CD4-positive, alpha-beta T cell treated with Interleukin-17A for 1 hour (primary cell): ENCODE measurements at regions not wholly inside any gene's neighbourhood (a gene's known extent, or its start where the extent isn't known, plus 50 kb on each side); places are given as distances from the start of the nearest gene placed in this dataset.
"Not testable (repeated sequence)": the region's sequence is repeated elsewhere in the genome, so short reads cannot be mapped to it uniquely, and the experiment has no call there.

Source experiments
- DNase-seq: peaks from one replicate; pipeline ENCODE4 v3.0.0-alpha.2; 2020

- DNase-seq, result no peak
These were observed 100.2 kb downstream of the FBXO8 start for GRCh38 chr4:174183259-174183658.

- DNase-seq, result no peak
These were observed 101.6 kb downstream of the FBXO8 start for GRCh38 chr4:174181827-174182226.

GRCh38 chr4:174177536-174177935 lies 105.9 kb downstream of the FBXO8 start:
- no peak for DNase-seq

DNA sequence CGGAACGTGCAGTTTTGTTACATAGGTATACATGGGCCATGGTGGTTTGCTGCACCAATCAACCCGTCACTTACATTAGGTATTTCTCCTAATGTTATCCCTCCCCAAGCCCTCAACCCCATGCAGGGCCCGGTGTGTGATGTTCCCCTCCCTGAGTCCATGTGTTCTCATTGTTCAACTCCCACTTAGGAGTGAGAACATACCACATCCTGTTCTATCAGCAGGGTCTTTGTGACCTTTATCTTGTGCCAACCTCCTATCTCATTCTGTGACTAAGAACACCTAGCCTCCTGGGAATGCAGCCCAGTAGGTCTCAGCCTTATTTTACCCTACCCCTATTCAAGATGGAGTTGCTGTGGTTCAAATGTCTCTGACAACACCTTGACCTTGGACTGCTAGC lies 107.6 kb downstream of the FBXO8 start:
- DNase-seq, result not testable (repeated sequence)

GRCh38 chr4:174173360-174173759 lies 110.1 kb downstream of the FBXO8 start:
- DNase-seq, result no peak

DNA sequence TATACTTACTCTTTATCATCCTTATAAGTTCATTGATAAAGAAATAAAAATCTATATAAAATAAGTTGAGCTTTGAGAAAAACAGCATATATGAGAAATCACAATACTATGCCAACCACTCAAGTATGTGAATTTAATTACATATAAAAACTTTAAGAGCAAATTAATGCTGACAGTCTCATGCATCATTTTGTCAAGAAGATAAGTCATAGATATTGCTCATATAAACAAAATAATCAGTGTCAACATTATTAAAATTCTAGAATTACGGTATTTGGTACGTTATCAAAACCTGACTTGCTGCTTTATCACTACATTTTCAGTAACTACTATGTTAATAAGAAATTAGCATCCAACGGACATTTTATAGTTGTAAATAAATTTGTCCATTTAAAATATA lies 111.2 kb downstream of the FBXO8 start:
- no peak for DNase-seq

DNA sequence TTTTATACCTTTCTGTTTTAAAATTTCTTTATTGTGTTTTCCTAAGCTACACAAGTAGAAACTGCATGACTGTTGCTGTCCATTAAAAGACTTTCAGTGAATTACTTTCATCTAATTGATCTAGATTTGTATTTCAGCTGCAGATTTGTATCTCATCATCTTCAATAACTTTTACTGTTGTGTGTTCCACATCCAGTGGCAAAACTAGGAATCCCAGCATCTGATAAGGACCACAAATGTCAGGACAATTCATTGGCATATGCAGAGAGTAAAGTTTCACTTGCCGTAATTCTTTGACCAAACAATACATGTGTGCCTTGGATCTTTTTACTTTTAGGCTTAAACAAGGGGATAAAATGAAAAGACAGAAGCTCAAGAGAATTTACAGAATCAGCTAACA lies 112.6 kb downstream of the FBXO8 start:
- DNase-seq, result no peak

GRCh38 chr4:174170091-174170490 lies 113.4 kb downstream of the FBXO8 start:
- no peak for DNase-seq

GRCh38 chr4:174157106-174157607 lies 126.3 kb downstream of the FBXO8 start:
- no peak for DNase-seq

- peak; percentile 33 for DNase-seq
These were observed 127.1 kb downstream of the FBXO8 start for GRCh38 chr4:174156239-174156826.

GRCh38 chr4:174154215-174154854 lies 129.1 kb downstream of the FBXO8 start:
- no peak for DNase-seq

GRCh38 chr4:174152717-174153466 lies 130.6 kb downstream of the FBXO8 start:
- no peak for DNase-seq

GRCh38 chr4:174147863-174148262 lies 135.6 kb downstream of the FBXO8 start:
- no peak for DNase-seq

DNA sequence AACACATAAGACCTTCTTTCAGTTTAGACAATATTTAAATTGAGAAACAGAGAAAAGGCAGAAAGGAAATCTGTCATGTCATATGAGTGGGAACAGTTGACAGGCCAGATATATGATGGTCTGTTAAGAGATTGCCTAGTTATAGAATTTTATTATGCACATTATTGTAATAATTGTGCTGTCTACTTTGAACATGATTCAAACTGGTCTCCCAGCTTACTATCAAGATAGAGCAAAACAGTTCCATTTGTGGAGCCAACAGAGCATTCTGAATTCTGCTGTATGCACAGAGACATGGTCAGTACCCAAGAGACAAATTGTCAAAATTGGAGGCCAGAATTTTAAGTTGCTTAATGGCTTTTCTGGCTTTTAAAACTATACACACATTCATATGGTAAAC lies 139.4 kb downstream of the FBXO8 start:
- no peak for DNase-seq

DNA sequence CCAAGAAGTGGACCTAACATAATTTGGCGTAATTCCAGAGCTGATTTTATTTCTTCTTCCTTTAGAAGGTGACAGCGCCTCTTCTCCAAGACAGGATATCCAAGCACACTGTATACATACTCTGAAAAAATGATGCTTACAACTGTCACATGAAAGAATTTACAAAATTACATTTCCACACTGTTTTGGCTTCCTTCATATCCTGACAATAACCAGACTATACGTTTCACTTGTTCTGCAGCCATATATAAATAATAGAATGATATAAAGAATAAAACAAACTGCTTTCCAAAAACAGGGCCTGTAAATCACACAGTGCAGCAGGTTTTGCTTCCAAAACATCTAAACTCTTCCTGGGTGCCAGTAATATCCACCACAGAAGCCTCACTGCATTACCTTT lies 141.6 kb downstream of the FBXO8 start:
- no peak for DNase-seq

GRCh38 chr4:174138616-174139015 lies 144.9 kb downstream of the FBXO8 start:
- no peak for DNase-seq

GRCh38 chr4:174137698-174138097 lies 145.8 kb downstream of the FBXO8 start:
- DNase-seq, result no peak

GRCh38 chr4:174135936-174136406 lies 147.5 kb downstream of the FBXO8 start:
- no peak for DNase-seq

DNA sequence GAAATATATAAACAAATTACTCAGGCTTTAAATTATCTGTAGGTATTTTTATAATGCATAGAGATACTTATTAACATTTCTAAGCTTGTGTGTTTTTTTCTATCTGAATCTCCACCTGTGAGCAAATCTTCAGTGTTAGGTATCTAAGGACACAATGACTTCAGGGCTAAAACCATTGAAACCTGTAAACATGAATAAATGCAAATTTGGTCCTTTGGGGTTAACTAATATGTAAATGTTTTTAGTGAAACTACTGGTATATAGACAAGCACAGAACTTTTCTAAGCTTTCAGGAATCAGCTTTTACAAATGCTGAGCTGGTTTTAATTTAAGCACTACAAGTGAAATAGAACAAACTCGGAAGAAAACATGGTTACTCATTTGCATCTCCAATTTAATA lies 147.9 kb downstream of the FBXO8 start:
- DNase-seq, result no peak

- no peak for DNase-seq
These were observed 149.1 kb downstream of the FBXO8 start for GRCh38 chr4:174134361-174134760.

DNA sequence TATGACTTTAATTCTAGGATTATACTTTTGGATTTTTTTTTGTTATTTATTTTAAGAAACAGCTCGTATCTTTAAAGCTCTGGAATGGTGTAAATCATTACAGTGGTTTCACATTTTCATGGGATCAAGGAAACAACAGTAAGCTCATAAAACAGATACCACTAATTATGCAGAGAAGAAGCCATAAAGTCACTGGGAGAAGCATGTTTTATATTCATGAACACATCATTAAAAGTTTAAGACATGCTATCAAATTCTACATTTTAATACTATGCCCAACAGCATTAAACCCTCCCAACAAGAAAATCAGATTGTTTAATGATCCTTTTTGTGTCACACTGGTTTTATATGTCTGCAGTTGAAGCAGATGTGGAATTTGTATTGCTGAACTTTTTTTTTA lies 149.9 kb downstream of the FBXO8 start:
- no peak for DNase-seq

- DNase-seq, result no peak
These were observed 151.6 kb downstream of the FBXO8 start for GRCh38 chr4:174131901-174132300.

GRCh38 chr4:174122705-174123104 lies 160.8 kb downstream of the FBXO8 start:
- no peak for DNase-seq
